ENCODE measurements at regions not wholly inside any gene's neighbourhood (a gene's known extent, or its start where the extent isn't known, plus 50 kb on each side); places are given as distances from the start of the nearest gene placed in this dataset.
"Not testable (repeated sequence)": the region's sequence is repeated elsewhere in the genome, so short reads cannot be mapped to it uniquely, and the experiment has no call there.

GRCh38 chr2:114018464-114018863, 128.6 kb downstream of the ACTR3 start:
- H3K36me3 ChIP-seq (ENCODE audit: low read depth); intact Hi-C loops (cut with DNase I, micrococcal nuclease); H3K9me3 ChIP-seq; ATAC-seq; H3K4me3 ChIP-seq; H3K4me1 ChIP-seq (ENCODE audit: low read depth); DNase-seq: not testable (repeated sequence)

- Histone ChIP-seq H3K4me3 (no peak overlapping the region), H3K4me1 (ENCODE audit: low read depth) (no peaks in the 10 kb centered on the region), H3K9me3 (peaks cover 5% of the 10 kb centered on the region), H3K36me3 (ENCODE audit: low read depth) (no peaks in the 10 kb centered on the region)
- intact Hi-C loops (cut with DNase I, micrococcal nuclease): no loop called here
- no peak for TF ChIP-seq CTCF (IDR thresholded peaks at IDR 0.05)
- ATAC-seq (no peak), DNase-seq (no peak)
These were observed 130.8 kb downstream of the ACTR3 start for GRCh38 chr2:114020668-114021067.

GRCh38 chr2:114022360-114023085, 132.6 kb downstream of the ACTR3 start:
- intact Hi-C loops (cut with DNase I, micrococcal nuclease): no loop called here
- TF ChIP-seq CTCF (IDR thresholded peaks at IDR 0.05): no peak
- no peaks in the 10 kb centered on the region for H3K36me3 ChIP-seq (ENCODE audit: low read depth)
- H3K4me1 ChIP-seq (ENCODE audit: low read depth): no peaks in the 10 kb centered on the region
- no peak overlapping the region for H3K4me3 ChIP-seq
- peak; percentile 99 for ATAC-seq
- H3K9me3 ChIP-seq: peaks cover 5% of the 10 kb centered on the region
- no peak for DNase-seq

GRCh38 chr2:114024326-114024725, 134.4 kb downstream of the ACTR3 start:
- Histone ChIP-seq H3K36me3 (ENCODE audit: low read depth) (no peaks in the 10 kb centered on the region), H3K4me3 (no peak overlapping the region), H3K4me1 (ENCODE audit: low read depth) (no peaks in the 10 kb centered on the region), H3K9me3 (peaks cover 5% of the 10 kb centered on the region)
- no peak for TF ChIP-seq CTCF (IDR thresholded peaks at IDR 0.05)
- no peak for DNase-seq
- ATAC-seq: no peak
- intact Hi-C loops (cut with DNase I, micrococcal nuclease): no loop called here

- ATAC-seq (no peak), DNase-seq (no peak)
- no peak for TF ChIP-seq CTCF (IDR thresholded peaks at IDR 0.05)
- Histone ChIP-seq H3K4me1 (ENCODE audit: low read depth) (no peaks in the 10 kb centered on the region), H3K9me3 (peaks cover 5% of the 10 kb centered on the region), H3K36me3 (ENCODE audit: low read depth) (no peaks in the 10 kb centered on the region), H3K4me3 (no peak overlapping the region)
- intact Hi-C loops (cut with DNase I, micrococcal nuclease): no loop called here
These were observed 135.1 kb downstream of the ACTR3 start for GRCh38 chr2:114025030-114025429.

- H3K36me3 ChIP-seq (ENCODE audit: low read depth): no peaks in the 10 kb centered on the region
- H3K4me3 ChIP-seq: no peak overlapping the region
These were observed 137.5 kb downstream of the ACTR3 start for GRCh38 chr2:114027437-114027836.

More at GRCh38 chr2:114027437-114027836, 137.5 kb downstream of the ACTR3 start:
- intact Hi-C loops (cut with DNase I, micrococcal nuclease): no loop called here
- Histone ChIP-seq H3K9me3 (no peaks in the 10 kb centered on the region), H3K4me1 (ENCODE audit: low read depth) (no peaks in the 10 kb centered on the region)
- DNase-seq (no peak), ATAC-seq (no peak)
- no peak for TF ChIP-seq CTCF (IDR thresholded peaks at IDR 0.05)
